ENCODE measurements at regions not wholly inside any gene's neighbourhood (a gene's known extent, or its start where the extent isn't known, plus 50 kb on each side); places are given as distances from the start of the nearest gene placed in this dataset.

DNA sequence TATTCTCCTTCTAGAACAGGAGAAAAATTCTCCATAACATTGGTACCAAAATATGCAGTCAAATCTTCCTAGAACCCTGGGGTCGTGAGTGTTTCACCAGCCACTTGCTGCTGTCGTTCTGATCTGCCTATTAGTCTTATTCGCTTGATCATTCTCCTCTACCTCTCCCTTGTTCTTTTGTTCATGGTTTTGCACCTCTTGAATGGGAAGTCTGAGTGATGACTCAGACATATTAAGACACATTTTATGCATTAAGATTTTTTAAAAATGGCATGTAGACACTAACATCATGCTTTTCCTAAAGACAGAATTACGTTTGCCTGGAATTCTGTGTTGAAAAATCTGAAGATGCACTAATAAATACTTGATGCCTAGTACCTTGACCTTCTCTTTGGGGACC, 159.2 kb upstream of the LRIG3 start (continued):
- no peak for TF ChIP-seq ESRRA (IDR thresholded peaks at IDR 0.05; ENCODE audit: low read length)
- TF ChIP-seq STAT3 (IDR thresholded peaks at IDR 0.05; ENCODE audit: low read depth, low read length), result no peak

DNA sequence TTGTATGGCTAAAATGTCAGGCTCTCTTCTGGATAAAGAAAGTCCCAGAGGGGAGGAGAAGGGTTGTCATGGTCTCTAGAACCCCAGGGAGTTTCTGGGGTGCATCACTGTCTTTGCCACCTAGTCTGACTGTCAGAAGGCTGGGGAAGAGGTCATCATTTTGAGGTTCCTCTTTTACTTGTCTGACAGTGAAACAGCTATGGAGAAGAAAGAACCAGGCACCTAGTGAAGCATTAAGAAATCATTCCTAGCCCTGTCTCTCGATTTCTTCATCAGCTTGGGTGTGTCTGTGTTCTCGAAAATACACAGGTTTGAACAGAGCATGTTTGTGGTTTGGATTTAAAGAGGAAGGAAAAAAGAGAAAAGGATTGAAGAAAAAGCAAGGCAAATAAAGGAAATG, 158.7 kb upstream of the LRIG3 start:
- intact Hi-C loops (cut with micrococcal nuclease; ENCODE audit: unreplicated experiment), result no loop called here
- no peak overlapping the region for H3K9ac ChIP-seq (ENCODE audit: control insufficient read depth, insufficient read depth, low read length)
- ChIA-PET SMC1A (ENCODE audit: uncharacterized antibody, unreplicated experiment) (no interaction called here), RAD21 (ENCODE audit: unreplicated experiment) (no interaction called here), CTCF (no interaction called here), POLR2A (no interaction called here)
- no peaks in the 10 kb centered on the region; a peak in 1 of 4 replicates for H3K27me3 ChIP-seq (replicated peaks in 1 of 2; ENCODE audit: control insufficient read depth in 2 of 2, insufficient read depth in 2 of 2, low read length in 1 of 2)
- BruUV-seq (replicated peaks), result no TSS peak
- no peak overlapping the region for H3K4me2 ChIP-seq (ENCODE audit: control insufficient read depth, insufficient read depth)
- FAIRE-seq, result no peak
- H3K4me1 ChIP-seq (ENCODE audit: control insufficient read depth, insufficient read depth, low read length), result no peaks in the 10 kb centered on the region
- no peak overlapping the region for H2AFZ ChIP-seq (ENCODE audit: control insufficient read depth, low read depth, low read length)
- 0% methylated on average over 2 of the region's 2 CpGs for WGBS (ENCODE audit: insufficient coverage, insufficient replicate concordance, low lambda C conversion rate, missing lambda C conversion rate)
- no peak for DNase-seq (ENCODE audit: low read depth, low spot score)
- TF ChIP-seq JUNB (IDR thresholded peaks at IDR 0.05) (no peak), TARDBP (IDR thresholded peaks at IDR 0.05; ENCODE audit: borderline replicate concordance) (no peak), BHLHE40 (IDR thresholded peaks at IDR 0.05; ENCODE audit: borderline replicate concordance in 1 of 2, low read depth in 2 of 2, low read length in 1 of 2) (no peak)
- in situ Hi-C loops (cut with MboI), result no loop called here
- no peak for ATAC-seq
- H3K36me3 ChIP-seq (ENCODE audit: control insufficient read depth in 2 of 2, insufficient read depth in 2 of 2, low read length in 1 of 2), result no peaks in the 10 kb centered on the region
- H3K79me2 ChIP-seq (ENCODE audit: control insufficient read depth, insufficient read depth, low read length), result no peaks in the 10 kb centered on the region
- no peaks in the 10 kb centered on the region for H4K20me1 ChIP-seq (ENCODE audit: control insufficient read depth, insufficient read depth)
- no peaks in the 10 kb centered on the region for H3K9me3 ChIP-seq (replicated peaks; ENCODE audit: control insufficient read depth, insufficient read depth, low read length)
- no peak overlapping the region for H3K4me3 ChIP-seq
- no peak overlapping the region for H3K27ac ChIP-seq (ENCODE audit: control insufficient read depth, insufficient read depth)

DNA sequence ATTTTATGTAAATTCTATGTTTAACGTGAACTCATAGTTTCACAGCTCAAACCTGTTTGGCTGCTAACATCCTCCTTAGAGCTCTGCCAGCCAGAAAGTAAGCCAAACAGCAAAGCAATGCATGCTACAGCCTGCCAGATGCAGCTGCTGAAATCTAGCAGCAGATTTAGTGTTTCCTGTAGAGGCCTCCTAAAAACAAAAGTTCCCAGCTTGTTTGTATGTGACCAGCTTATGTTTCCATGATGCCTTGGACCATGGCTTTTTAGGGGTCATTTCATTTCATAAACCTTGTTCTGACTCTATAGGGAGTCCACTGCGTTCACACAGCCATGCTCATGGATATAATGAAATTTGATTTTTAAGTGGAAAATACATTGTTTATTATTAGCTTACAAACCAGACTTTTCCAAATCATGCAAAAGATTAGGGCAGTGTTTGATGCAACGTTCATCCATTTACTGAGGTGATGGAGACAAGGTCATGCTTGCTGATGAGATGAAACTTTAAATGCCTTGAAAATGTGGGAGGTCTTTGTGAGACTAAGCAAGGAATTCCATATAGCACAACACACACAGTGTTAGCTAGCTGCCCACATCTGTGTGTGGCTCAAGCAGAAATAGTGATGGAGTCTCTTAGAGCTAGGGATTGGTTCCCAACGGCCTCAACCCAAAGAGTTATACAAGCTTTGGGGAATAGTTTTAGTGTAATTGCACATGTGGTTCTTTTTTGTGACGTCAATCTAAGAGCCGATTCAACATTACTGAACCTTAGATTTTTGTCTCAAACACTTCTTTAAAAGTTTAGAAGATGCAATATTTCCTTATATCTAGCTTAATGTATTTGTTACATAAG, 157.5 kb upstream of the LRIG3 start:
- no peaks in the 10 kb centered on the region for H4K20me1 ChIP-seq (ENCODE audit: control insufficient read depth, insufficient read depth)
- no peak overlapping the region for H3K4me2 ChIP-seq (ENCODE audit: control insufficient read depth, insufficient read depth)
- no peak overlapping the region for H3K4me3 ChIP-seq
- intact Hi-C loops (cut with micrococcal nuclease; ENCODE audit: unreplicated experiment), result no loop called here
- ATAC-seq (no peak), FAIRE-seq (no peak), DNase-seq (ENCODE audit: low read depth, low spot score) (no peak)
- no peaks in the 10 kb centered on the region for H3K79me2 ChIP-seq (ENCODE audit: control insufficient read depth, insufficient read depth, low read length)
- SMC1A ChIA-PET (ENCODE audit: uncharacterized antibody, unreplicated experiment), result interaction anchor here (1.4 kb wide), 1 partner anchor 24 kb away, joined by 4 read pairs; no protein-coding TSS in a partner anchor
- WGBS (ENCODE audit: insufficient coverage, insufficient replicate concordance, low lambda C conversion rate, missing lambda C conversion rate), result 3% methylated on average over 6 of the region's 6 CpGs
- no peak overlapping the region for H3K9ac ChIP-seq (ENCODE audit: control insufficient read depth, insufficient read depth, low read length)
- no peaks in the 10 kb centered on the region; a peak in 1 of 4 replicates for H3K27me3 ChIP-seq (replicated peaks in 1 of 2; ENCODE audit: control insufficient read depth in 2 of 2, insufficient read depth in 2 of 2, low read length in 1 of 2)
- TF ChIP-seq, protein P1, sequence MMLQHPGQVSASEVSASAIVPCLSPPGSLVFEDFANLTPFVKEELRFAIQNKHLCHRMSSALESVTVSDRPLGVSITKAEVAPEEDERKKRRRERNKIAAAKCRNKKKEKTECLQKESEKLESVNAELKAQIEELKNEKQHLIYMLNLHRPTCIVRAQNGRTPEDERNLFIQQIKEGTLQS (IDR thresholded peaks at IDR 0.05; ENCODE audit: borderline replicate concordance, extremely low read depth, low read depth, low read length), result no peak
- TF ChIP-seq, protein P2, sequence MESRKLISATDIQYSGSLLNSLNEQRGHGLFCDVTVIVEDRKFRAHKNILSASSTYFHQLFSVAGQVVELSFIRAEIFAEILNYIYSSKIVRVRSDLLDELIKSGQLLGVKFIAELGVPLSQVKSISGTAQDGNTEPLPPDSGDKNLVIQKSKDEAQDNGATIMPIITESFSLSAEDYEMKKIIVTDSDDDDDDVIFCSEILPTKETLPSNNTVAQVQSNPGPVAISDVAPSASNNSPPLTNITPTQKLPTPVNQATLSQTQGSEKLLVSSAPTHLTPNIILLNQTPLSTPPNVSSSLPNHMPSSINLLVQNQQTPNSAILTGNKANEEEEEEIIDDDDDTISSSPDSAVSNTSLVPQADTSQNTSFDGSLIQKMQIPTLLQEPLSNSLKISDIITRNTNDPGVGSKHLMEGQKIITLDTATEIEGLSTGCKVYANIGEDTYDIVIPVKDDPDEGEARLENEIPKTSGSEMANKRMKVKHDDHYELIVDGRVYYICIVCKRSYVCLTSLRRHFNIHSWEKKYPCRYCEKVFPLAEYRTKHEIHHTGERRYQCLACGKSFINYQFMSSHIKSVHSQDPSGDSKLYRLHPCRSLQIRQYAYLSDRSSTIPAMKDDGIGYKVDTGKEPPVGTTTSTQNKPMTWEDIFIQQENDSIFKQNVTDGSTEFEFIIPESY (IDR thresholded peaks at IDR 0.05), result no peak
- no peak for TF ChIP-seq CREB1 (IDR thresholded peaks at IDR 0.05; ENCODE audit: low read depth)
- no peak for TF ChIP-seq ATF7 (IDR thresholded peaks at IDR 0.05; ENCODE audit: low read depth)
- TF ChIP-seq ETV6 (conservative IDR thresholded peaks at IDR 0.05 in 1 of 2, IDR thresholded peaks at IDR 0.05 in 1 of 2; ENCODE audit: borderline replicate concordance in 1 of 2, low read depth in 1 of 2), result no peak
- in situ Hi-C loops (cut with MboI), result no loop called here
- no peak overlapping the region for H2AFZ ChIP-seq (ENCODE audit: control insufficient read depth, low read depth, low read length)
- H3K27ac ChIP-seq (ENCODE audit: control insufficient read depth, insufficient read depth), result no peak overlapping the region
- POLR2A ChIA-PET, result no interaction called here
- H3K36me3 ChIP-seq (ENCODE audit: control insufficient read depth in 2 of 2, insufficient read depth in 2 of 2, low read length in 1 of 2), result no peaks in the 10 kb centered on the region
- no peaks in the 10 kb centered on the region for H3K4me1 ChIP-seq (ENCODE audit: control insufficient read depth, insufficient read depth, low read length)
- CTCF ChIA-PET, result interaction anchor here (0.6 to 1.3 kb wide), 5 partner anchors 12 to 731 kb away, joined by 3 read pairs; no protein-coding TSS in a partner anchor
- RAD21 ChIA-PET (ENCODE audit: unreplicated experiment), result no interaction called here
- BruUV-seq (replicated peaks), result no TSS peak
- no peaks in the 10 kb centered on the region for H3K9me3 ChIP-seq (replicated peaks; ENCODE audit: control insufficient read depth, insufficient read depth, low read length)

All from GM12878 (cell line).